Prostate gland (tissue), 2 donors: ENCODE measurements at regions not wholly inside any gene's neighbourhood (a gene's known extent, or its start where the extent isn't known, plus 50 kb on each side); places are given as distances from the start of the nearest gene placed in this dataset.

Source experiments
- DNase-seq: peaks from one replicate; pipeline ENCODE4 v3.0.0-alpha.2; 2019; ENCODE audit warnings: low spot score
- H3K27ac ChIP-seq, 2 donors: fragments of 200-600 bp; sonication (generic); 2 replicates each; pipeline ENCODE4 v1.5.1; 2017 to 2019
- H3K27me3 ChIP-seq: fragments of 200-600 bp; sonication (generic); replicated peaks from 2 replicates; pipeline ENCODE4 v1.5.1; 2019; ENCODE audit not compliant: insufficient read depth
- H3K36me3 ChIP-seq, 2 donors: fragments of 200-600 bp; sonication (generic); 1 replicate in 1 of 2; 2 replicates in 1 of 2; pipeline versions ENCODE4 v1.5.1 to v1.8.1; 2017 to 2019
- H3K4me1 ChIP-seq: fragments of 200-600 bp; sonication (generic); replicated peaks from 2 replicates; pipeline ENCODE4 v1.5.1; 2019
- H3K4me3 ChIP-seq, 2 donors: fragments of 200-600 bp; sonication (generic); 2 replicates each; pipeline ENCODE4 v1.5.1; 2017 to 2019
- H3K9me3 ChIP-seq: fragments of 200-600 bp; sonication (generic); 2 replicates; pipeline ENCODE4 v1.5.1; 2017
- POLR2A ChIP-seq: fragments of 450-650 bp; IDR thresholded peaks from one replicate; pipeline ENCODE4 v1.6.1; 2016; ENCODE audit warnings: antibody characterized with exemption, mild to moderate bottlenecking
- POLR2AphosphoS5 ChIP-seq: sonication (generic); formaldehyde crosslinking; IDR thresholded peaks from one replicate; pipeline ENCODE4 v1.6.1; 2017; ENCODE audit warnings: antibody characterized with exemption
- WGBS: methylation state at CpG from one replicate; pipeline ENCODE4 v1.1.5; 2018; 5-methylcytosine and 5-hydroxymethylcytosine counted together
- intact Hi-C: fragments of 100-400 bp; cut with DNase I; formaldehyde crosslinking; loops from one replicate; pipeline ENCODE4 v1.14.2; 2022
- TF ChIP-seq, protein P1 (sequence below), 4 experiments: fragments of 200-600 bp in 2 of 4; fragments of 450-650 bp in 2 of 4; sonication (generic) in 2 of 4; IDR thresholded peaks; 1 replicate in 3 of 4; 2 replicates in 1 of 4; pipeline ENCODE4 v1.5.1; 2016 to 2019; ENCODE audit warnings: antibody characterized with exemption in 4 of 4, mild to moderate bottlenecking in 2 of 4, moderate library complexity in 2 of 4

DNA sequence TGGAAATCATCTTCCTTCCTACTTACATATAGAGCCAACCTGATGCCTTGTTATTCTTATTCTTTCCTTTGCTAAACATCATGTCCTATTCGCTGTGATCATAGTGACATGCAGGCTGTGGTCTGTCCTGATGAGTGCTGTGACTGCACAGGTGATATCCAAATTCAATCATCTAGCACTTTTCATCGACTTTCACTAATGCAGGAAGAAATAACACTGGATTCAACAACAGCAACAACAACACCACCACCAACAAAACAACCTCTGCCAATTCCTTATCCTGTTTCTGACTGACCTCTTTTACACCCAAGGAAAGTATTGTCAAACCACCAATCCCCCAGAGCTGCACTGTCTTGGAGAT is 203.2 kb upstream of the PHYHIPL start:
- H3K27me3 ChIP-seq, result no peaks in the 10 kb centered on the region
- 94% methylated on average over 2 of the region's 2 CpGs for WGBS

DNA sequence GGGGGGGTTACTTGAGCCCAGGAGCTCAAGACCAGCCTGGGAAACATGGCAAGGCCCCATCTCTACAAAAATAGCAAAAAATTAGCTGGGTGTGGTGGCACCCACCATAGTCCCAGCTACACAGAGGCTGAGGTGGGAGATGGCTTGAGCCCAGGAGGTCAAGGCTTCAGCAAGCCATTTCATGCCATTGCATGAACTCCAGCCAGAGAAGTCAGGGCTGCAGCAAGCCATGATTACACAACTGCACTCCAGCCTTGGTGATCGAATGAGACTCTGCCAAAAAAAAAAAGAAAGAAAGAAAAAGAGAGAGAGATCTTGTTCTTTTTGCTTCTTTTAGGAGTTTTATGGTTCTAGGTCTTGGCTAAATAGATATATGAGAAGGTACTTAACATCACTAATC is 200.2 kb upstream of the PHYHIPL start:
- Histone ChIP-seq H3K4me3 (no peak overlapping the region), H3K9me3 (no peaks in the 10 kb centered on the region), H3K27ac (no peak overlapping the region), H3K27me3 (no peaks in the 10 kb centered on the region), H3K4me1 (peaks cover 2% of the 10 kb centered on the region), H3K36me3 (no peaks in the 10 kb centered on the region)
- TF ChIP-seq POLR2A, result no peak
- TF ChIP-seq, protein P1, sequence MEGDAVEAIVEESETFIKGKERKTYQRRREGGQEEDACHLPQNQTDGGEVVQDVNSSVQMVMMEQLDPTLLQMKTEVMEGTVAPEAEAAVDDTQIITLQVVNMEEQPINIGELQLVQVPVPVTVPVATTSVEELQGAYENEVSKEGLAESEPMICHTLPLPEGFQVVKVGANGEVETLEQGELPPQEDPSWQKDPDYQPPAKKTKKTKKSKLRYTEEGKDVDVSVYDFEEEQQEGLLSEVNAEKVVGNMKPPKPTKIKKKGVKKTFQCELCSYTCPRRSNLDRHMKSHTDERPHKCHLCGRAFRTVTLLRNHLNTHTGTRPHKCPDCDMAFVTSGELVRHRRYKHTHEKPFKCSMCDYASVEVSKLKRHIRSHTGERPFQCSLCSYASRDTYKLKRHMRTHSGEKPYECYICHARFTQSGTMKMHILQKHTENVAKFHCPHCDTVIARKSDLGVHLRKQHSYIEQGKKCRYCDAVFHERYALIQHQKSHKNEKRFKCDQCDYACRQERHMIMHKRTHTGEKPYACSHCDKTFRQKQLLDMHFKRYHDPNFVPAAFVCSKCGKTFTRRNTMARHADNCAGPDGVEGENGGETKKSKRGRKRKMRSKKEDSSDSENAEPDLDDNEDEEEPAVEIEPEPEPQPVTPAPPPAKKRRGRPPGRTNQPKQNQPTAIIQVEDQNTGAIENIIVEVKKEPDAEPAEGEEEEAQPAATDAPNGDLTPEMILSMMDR (IDR thresholded peaks at IDR 0.05), result no peak
- TF ChIP-seq POLR2AphosphoS5, result no peak
- DNase-seq, result no peak
- intact Hi-C loops, result no loop called here
- 63% methylated on average over 1 of the region's 1 CpG for WGBS

More for the DNA sequence above, 203.2 kb upstream of the PHYHIPL start:
- Histone ChIP-seq H3K4me1 (no peaks in the 10 kb centered on the region), H3K9me3 (no peaks in the 10 kb centered on the region), H3K27ac (no peak overlapping the region), H3K4me3 (no peak overlapping the region), H3K36me3 (no peaks in the 10 kb centered on the region)
- no peak for DNase-seq
- TF ChIP-seq, protein P1 (IDR thresholded peaks at IDR 0.05), result no peak
- TF ChIP-seq POLR2AphosphoS5 (no peak), POLR2A (no peak)
- intact Hi-C loops, result no loop called here

DNA sequence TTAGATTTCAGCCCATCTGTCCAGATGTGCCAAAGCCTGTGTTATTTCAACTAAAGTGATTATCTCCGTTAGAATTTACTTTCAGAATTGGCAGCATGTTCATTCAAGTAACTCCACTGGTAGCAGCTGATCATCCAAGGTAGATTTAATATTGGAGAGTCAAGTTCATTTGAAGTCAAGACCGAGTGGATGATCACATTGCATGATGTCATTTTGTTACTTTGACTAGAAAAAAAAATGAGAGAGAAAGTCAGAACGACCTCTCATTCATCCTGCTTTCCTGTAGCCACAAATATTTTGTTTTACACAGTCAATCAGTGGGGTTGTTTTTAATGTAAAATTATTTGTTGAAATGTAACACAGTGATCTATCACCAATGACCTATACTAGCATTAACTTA is 196.7 kb upstream of the PHYHIPL start:
- H3K4me3 ChIP-seq, result no peak overlapping the region
- WGBS, result 65% methylated on average over 3 of the region's 3 CpGs
- peaks cover 2% of the 10 kb centered on the region for H3K4me1 ChIP-seq
- no peaks in the 10 kb centered on the region for H3K36me3 ChIP-seq
- H3K27me3 ChIP-seq, result no peaks in the 10 kb centered on the region
- no peaks in the 10 kb centered on the region for H3K9me3 ChIP-seq
- TF ChIP-seq, protein P1 (IDR thresholded peaks at IDR 0.05), result no peak
- TF ChIP-seq POLR2A (no peak), POLR2AphosphoS5 (no peak)
- no peak overlapping the region for H3K27ac ChIP-seq
- intact Hi-C loops, result no loop called here
- DNase-seq, result no peak

GRCh38 chr10:58980826-58981415 is 195.5 kb upstream of the PHYHIPL start:
- WGBS, result 51% methylated on average over 6 of the region's 6 CpGs
- no peak for DNase-seq
- H3K36me3 ChIP-seq, result no peaks in the 10 kb centered on the region
- TF ChIP-seq, protein P1 (IDR thresholded peaks at IDR 0.05), result no peak
- TF ChIP-seq POLR2A (no peak), POLR2AphosphoS5 (no peak)
- no peak overlapping the region for H3K4me3 ChIP-seq
- H3K27me3 ChIP-seq, result no peaks in the 10 kb centered on the region
- H3K4me1 ChIP-seq, result peaks cover 2% of the 10 kb centered on the region
- H3K9me3 ChIP-seq, result no peaks in the 10 kb centered on the region
- intact Hi-C loops, result no loop called here
- no peak overlapping the region for H3K27ac ChIP-seq

DNA sequence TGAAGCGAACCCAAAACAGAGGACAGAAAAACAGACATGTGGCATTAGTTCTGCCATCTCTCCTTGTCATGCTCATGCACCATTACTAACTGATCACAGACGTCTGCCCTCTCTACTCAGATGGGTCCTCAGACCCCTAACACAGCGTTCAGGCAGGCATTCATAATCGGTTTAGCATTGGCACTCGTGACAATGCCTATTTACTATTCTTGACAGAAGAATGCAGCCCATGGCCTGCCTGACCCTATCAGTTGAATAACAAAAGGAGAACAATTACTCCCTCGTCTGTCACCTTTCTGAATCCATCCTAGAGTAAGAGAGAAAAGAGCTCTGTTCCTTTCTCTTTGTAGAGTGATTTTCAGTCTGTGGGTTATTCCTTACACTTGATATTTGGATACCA is 194.6 kb upstream of the PHYHIPL start:
- peaks cover 2% of the 10 kb centered on the region for H3K4me1 ChIP-seq
- no peak for DNase-seq
- no peaks in the 10 kb centered on the region for H3K9me3 ChIP-seq
- H3K4me3 ChIP-seq, result no peak overlapping the region
- no peak for TF ChIP-seq POLR2AphosphoS5
- TF ChIP-seq, protein P1 (IDR thresholded peaks at IDR 0.05), result no peak
- no peak for TF ChIP-seq POLR2A
- intact Hi-C loops, result no loop called here
- no peaks in the 10 kb centered on the region for H3K36me3 ChIP-seq
- no peak overlapping the region for H3K27ac ChIP-seq
- 90% methylated on average over 6 of the region's 6 CpGs for WGBS
- no peaks in the 10 kb centered on the region for H3K27me3 ChIP-seq
